Renal cortical epithelial cell (primary cell): ENCODE measurements at regions not wholly inside any gene's neighbourhood (a gene's known extent, or its start where the extent isn't known, plus 50 kb on each side); places are given as distances from the start of the nearest gene placed in this dataset.
"Not testable (repeated sequence)": the region's sequence is repeated elsewhere in the genome, so short reads cannot be mapped to it uniquely, and the experiment has no call there.

Source experiments
- DNase-seq: peaks from one replicate; pipeline ENCODE4 v3.0.0-alpha.2; 2011; ENCODE audit warnings: low read depth

DNA sequence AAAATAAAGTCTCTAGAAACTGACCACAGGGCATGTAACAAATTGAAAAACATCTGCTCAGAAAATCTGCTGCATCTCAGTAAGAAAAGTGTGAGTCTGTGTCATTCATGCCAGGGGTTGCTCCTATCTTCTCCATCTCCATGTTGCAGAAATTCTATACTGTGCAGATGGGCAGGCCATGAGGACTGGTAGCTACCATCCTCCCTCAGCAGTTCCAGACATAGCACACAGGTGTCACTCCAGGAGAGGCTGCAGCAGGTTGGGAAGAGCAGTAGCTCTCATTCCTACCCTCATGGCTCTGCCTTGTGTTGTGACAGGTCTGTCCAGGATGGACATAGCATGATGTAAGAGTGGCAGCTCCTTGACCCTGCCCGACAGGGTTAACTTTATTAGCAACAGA is 173.4 kb downstream of the NDUFS4 start:
- no peak for DNase-seq

DNA sequence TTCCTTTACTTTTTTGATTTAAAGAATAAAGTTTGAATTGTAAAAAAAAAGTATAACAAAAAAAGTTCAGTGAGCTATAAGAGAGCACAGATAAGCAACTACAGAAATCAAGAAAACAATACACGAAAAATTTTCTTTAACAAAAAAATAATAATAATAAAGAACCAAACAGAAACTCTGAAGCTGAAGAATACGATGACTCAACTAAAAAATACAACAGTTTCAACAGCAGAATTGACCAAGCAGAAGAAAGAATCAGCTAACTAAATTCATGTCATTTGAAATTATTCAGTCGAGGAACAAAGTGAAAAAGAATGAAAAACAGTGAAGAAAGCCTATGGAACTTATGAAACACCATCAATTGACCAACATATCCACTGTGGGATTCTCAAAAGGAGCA is 177.7 kb downstream of the NDUFS4 start:
- no peak for DNase-seq

DNA sequence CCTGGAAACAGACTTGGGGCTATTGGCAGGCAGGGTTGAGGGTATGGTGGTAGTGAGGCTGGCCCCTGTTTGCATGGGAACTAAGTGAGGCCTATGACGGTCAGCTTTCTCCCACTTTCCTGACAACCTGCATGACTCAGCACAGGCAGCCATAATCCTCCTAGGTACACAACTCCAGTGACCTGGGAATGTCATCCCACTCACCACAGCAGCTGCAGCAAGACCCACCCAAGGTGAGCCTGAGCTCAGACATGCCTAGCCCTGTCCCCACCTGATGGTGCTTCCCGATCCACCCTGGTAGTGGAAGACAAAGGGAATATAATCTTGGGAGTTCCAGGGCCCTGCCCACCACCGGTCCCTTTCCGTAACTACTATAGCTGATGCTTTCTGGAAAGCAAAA is 178.7 kb downstream of the NDUFS4 start:
- DNase-seq: no peak

DNA sequence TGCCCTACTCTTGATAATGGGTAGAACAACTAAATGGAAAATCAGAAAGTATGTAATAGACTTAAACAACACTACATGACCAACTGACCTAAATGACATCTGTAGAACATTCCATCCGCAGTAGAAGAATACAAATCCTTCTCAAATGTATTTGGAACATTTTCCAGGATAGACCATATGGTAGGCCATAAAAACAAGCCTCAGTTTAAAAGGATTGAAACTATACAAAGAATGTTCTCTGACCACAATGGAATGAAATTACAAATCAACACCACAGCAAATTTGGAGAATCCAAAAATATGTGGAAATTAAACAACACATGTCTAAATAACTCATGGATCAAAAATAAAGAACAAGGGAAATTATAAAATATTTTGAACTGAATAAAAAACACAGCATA is 189.2 kb downstream of the NDUFS4 start:
- no peak for DNase-seq

DNA sequence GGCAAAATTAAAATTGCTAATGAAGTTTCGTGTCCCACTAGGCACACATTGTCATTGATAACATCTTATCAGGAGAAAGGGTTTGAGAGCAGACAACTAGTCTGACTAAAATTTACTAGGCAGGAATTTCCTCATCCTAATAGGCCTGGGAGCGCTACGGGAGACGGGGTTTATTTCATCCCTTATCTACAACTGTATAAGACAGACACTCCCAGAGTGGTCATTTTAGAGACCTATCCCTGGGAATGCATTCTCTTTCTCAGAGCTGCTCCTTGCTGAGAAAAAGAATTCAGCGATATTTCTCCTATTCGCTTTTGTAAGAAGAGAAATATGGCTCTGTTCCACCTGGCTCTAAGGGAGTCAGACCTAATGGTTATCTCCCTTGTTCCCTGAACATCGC is 191.8 kb downstream of the NDUFS4 start:
- DNase-seq: not testable (repeated sequence)

DNA sequence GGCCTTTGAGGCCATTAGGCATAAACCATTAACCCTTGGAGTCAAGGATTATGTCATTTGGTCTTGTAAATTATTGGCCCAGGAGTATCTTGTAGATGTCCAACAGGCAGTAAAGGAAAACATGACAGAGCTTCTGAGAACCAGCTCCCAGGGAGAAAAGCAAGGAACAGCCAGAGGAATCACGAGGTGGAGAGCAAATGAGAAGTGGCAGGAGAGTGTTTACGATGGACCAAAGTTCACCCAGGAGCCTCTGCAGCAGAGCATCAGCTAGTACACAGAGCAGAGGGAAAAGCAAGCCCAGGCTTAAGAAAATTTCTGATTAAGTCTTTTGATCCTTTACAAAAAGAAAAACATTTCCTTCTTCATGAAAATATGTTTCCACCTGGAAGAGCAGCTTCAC is 206.2 kb downstream of the NDUFS4 start:
- DNase-seq: peak; percentile 11

DNA sequence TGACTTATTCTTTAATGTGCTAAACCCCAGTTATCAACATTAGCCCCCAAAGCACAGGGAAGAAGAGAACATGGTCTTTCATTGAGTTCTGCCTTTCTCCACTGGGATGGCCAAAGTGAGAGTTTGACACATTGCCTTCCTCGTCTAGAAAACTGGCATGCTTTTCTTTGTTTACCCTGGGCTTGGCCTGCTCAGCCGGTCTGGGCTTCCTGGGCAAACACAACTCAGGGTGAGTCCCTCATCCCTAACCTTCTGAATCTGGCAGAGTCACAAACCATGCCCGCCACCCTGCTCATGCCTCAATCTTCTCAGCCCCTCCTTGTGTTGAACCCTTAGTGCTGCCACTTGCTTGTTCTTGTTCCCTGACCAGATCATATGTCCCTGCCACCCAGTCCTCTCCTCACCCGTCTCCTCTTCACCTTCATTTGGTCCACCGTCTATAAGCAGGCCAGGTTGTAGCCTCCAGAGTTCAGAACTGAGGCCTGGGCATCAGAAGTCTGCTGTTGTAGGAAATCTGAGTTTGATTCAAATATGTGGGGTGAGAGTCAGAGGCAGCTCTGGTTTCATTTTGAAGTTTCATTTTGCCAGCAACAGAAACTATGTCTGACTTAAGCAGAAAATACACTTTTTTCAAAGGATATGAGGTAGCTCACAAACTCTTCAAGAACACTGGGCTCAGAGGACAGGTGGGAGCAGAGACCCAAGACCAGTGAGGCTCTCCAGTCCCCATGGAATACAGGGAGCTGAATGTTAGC is 217.6 kb downstream of the NDUFS4 start:
- DNase-seq: no peak

DNA sequence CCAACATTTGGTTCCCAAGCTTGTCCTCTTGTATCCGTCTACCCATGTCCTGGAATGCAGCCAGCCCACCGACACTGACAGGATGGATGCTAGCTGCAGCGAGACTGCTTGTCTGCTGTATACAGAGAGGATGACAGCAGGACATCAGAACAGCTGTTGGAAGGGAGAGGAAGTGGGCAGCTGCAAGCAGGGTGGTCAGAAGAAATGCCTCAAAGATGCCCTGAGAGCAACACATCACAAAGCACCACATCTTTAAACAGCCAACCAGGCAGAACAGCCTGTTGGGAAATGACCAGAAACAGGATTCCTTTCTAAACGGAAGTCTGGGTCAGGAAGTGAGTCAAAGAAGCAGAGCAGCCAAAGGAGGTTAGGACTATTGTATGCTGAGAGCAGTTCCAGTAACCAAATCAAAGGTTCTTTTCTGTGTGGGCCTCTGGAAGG is 219.1 kb downstream of the NDUFS4 start:
- peak; percentile 89 for DNase-seq

DNA sequence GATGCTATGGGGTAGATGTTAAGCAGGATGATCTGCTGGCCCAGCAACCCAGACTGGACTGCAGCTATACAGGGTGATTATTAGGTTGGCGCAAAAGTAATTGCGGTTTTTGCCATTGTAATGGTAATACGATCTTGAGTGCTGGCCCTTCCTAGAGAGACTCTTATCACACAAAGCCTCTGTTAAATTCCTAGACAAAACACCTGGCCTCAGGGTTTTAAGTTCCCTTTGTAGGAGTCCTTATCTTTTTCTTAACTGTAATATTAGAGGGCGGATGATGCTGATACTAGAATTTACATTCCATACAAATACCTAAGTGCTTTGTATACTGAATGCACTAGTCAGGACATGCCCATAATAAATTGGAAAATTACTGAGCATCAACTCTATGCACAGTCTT is 222.2 kb downstream of the NDUFS4 start:
- DNase-seq: no peak

DNA sequence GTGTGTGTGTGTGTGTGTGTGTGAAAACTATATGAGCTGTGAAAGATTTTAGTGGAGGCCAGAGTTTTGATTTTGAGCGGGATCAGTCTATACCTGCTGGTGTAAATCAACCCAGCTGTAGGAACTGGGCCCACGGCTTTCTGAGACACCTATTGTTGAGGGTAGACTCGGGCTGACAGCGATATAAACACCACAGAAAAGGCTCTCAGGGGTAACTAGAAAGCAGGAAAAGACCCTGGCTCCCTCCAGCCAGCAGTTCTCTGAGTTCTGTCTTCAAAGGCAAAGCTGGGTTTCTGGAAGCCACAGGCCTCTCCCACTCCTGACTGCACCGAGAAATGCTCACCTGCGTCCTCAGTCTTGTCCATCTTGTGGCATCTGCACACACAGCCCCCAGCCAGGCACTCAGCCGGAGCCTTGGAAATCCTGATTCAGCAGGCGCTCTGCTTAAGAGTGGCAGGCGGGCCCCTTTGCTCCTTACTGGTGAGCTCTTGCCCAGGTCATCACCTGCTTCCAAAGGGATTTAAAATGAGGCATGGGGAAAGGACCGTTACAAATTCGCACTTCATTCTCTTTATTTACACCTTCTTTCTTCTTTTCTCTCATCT is 223.3 kb downstream of the NDUFS4 start:
- DNase-seq: no peak

DNA sequence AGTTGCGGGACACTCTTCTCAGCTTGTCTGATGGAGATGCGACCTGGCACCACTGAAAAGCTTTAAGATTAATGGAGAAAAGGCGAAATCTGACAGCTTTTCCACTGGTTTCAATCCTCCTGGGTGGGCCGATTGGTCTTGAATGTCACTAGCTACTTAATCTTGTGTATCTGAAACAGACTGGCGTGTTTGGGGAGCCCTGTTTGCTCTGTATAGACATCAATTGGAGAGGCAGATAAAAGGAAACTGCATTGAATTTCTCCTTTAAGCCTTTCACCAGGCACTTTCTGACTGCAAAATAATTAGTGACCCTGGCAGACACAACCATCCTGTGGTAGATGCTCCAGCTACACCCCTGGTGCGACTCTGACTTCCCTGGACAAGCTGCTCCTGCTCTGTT is 224.2 kb downstream of the NDUFS4 start:
- no peak for DNase-seq

DNA sequence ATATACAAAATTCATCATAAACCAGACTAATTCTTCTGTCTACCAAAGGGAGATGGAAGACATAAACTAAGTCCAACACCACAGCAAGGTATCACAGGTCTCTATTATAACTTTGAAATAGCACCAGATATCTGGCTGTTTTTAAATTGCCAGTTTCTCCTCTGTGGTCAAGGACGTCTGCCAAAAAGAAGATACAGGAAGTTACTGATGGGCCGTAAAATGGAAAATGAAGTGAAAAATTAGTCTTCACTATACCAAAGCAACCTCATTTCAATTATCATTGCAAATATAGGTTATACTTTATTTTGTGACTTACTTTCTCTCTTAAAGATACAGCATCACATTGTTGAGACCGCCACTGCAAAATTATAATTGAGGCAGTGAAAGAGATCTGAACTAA is 225.5 kb downstream of the NDUFS4 start:
- no peak for DNase-seq

DNA sequence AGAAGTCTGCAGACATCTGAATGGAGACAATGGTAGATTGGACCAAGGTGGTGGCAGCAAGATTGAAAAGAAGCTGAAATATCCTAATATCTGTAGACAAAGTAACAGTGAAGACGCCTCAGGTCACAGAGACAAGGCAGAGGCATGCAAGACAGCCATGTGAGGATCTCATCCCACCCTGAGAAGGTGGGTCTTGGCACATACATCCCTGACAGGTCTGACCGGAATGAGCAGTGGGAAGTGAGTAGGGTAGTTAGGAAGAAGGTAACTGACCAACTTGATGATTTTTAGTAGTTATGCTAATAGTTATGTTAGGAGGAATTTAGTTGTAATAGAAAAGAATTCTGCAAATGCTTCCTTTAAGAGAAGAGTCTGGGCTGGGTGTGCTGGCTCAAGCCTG is 229.6 kb downstream of the NDUFS4 start:
- DNase-seq: no peak

DNA sequence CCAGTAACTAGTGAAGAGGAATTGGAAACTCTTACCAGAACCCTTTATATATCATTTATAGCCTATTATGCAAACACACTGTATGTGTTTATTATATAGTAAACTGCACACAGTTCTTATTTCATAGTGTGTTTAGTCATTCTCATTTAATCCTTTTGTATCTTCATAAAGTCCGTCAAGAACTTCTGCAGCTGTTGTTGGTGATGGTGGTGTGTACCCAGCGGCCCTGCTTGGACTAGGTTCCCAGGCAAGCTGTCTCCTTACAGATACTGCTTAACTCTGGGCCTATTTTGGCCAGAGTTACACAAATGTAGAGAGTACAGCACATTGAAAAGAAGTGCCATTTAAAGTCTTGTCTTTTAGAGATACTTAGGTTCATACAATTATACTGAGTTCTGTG is 231.9 kb downstream of the NDUFS4 start:
- no peak for DNase-seq

DNA sequence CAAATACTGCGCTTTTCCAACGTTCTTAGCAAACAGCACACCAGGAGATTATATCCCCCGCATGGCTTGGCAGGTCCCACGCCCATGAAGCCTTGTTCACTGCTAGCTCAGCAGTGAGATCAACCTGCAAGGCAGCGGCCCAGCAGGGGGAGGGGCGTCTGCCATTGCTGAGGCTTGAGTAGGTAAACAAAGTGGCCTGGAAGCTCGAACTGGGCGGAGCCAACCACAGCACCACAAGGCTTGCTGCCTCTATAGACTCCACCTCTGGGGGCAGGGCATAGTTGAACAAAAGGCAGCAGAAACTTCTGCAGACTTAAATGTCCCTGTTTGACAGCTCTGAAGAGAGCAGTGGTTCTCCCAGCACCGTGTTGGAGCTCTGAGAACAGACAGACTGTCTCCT is 239.2 kb downstream of the NDUFS4 start:
- DNase-seq: not testable (repeated sequence)

DNA sequence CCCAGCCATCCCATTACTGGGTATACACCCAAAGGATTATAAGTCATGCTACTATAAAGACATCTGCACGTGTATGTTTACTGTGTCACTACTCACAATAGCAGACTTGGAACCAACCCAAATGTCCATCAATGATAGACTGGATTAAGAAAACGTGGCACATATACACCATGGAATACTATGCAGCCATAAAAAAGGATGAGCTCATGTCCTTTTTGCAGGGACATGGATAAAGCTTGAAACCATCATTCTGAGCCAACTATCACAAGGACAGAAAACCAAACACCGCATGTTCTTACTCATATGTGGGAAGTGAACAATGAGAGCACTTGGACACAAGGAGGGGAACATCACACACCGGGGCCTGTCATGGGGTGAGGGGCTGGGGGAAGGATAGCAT is 248.0 kb downstream of the NDUFS4 start:
- DNase-seq: not testable (repeated sequence)

DNA sequence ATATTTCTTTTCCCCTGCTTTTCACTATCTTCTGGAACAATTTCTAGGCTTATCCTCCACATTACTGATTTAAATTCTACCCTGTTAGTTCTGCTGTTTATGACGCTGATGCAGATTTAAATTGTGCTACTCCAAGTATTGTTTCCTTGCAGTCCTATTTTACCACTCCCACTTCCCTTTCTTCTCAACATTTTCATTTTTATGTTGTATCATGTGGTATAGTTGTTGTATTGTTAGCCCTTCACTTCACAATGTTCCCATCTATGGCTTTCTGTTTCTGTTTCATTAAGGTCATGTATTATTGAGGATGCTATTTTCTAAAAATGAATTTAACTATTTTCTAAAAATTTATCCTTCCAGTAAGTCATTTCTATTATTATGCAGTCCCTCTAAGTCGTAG is 254.4 kb downstream of the NDUFS4 start:
- no peak for DNase-seq

DNA sequence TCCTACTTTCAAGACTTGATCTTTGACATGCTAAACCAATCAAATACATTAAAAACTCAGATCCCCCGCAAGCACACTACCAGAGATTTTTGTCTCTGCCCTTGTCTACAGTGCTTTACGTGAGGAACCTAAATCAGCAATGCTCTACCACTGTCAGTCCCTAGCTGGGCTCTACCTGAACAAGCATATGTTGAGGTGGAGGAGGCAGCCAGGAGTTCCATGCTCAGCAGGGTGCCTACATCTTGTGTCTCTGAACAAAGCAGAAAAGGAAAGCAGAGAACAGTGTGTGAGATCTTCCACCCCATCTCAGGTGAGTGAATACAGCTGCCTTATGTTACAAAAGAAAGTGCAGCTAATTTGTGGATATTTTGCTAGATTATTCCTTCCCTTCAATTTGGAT is 255.0 kb downstream of the NDUFS4 start:
- no peak for DNase-seq

DNA sequence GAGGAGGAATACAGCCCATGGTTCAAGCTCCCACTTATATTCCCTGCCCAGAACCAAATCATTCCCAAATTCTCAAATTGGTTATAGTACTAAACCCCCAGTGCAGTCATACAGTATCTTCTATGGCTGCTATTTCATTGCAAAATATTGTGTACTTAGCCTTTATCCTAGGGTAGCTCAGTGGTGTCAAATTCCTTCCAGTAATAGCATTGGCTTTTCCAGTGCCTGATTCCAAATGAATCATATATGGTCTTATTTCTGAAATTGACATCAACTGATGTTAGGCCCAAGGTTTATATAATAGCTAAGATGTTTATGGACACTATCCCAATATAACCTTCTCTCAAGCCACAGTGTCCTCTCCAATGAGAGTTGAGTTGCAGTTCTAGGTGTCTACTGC is 256.7 kb downstream of the NDUFS4 start:
- no peak for DNase-seq

DNA sequence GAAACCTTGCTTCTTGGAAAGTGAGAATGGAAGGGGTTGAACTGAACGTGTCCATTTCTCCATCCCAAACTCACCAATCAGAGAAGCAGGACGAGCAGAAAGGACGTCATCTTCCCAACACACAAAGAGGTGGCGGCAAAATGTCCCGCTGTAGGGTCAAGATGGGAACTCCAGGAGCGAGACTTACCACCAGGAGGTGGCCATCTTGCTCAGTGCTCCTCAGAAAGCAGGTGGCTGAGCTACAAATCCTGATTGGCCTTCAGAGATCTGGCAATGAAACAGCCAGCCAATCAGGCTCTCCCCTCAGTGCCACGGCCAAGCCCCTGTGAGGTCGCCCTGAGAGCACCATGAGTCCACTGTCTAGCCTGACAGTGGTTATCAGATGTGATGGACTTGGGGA is 259.0 kb downstream of the NDUFS4 start:
- DNase-seq: no peak

DNA sequence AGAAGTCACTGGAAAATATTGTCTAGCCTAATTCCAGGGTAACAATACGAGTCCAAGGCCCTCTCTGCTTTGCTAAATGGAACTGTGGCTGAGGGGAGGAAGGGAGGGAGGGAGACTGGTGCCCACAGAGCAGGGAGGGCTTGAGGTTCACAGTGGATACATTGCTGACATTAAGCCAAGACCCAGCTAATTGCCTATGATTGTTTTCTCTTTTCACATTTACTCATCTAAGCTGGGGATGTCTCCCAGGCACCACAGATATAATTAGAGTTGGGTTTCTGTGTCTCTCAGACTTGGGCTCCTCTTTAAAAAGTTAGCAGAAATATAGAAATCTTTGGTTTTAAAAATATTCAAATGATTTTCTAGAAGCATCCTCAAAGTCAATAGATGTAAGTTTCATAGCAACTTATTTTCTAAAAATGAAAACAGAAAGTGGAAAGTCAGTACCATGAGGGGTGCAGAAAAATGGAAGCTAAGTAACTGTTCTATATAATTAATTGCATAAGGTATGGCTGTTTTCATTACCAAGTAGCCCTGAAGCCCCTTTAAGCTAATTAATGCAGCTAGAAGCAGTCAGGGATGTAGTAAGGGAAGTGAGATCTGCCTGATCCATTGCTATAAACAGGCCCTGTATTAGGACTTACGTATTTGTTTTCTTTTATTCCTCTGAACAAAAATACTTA is 259.8 kb downstream of the NDUFS4 start:
- peak; percentile 19 for DNase-seq

DNA sequence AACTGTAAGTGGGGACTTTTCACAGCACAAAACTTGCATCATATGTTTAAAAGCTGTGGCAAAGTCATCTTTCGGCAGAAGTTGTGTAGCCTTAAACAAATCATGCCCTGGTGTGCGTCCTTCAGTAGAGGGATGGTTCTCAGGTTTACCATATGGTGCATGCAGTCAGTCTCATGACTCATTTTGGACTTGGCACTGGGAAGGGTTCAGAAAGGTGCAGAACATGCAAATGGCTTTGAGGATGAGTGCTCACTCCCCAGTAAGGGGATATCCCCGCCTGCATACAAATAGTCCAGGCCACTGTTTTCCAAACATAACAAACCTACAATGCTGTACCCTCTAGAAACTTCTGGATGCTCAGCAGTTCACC is 260.3 kb downstream of the NDUFS4 start:
- DNase-seq: no peak

DNA sequence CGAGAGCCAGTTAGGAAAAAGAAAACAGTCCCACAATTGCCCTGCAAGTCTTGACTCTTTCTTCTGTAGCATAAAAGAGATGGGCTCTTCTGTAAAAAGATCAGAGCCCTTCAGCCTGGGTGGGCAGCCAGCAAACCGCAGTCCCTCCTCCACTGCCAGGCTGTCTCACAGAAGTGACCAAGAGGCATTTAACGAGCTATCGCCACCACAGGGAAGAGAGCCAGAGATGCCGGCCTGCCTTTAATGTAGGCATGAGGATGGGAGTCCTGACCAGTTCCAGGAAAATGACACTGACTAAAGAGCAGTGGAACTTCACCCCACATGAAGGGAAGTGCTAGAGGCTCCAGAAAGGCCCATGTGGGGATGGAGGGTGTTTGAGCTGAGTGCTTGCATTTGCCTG is 264.6 kb downstream of the NDUFS4 start:
- DNase-seq: no peak
